ENCODE measurements at regions not wholly inside any gene's neighbourhood (a gene's known extent, or its start where the extent isn't known, plus 50 kb on each side); places are given as distances from the start of the nearest gene placed in this dataset.

GRCh38 chr19:30881281-30881680 lies 468.0 kb downstream of the TSHZ3 start:
- Histone ChIP-seq H3K4me3 (ENCODE audit: low read length) (no peak overlapping the region), H3K36me3 (replicated peaks; ENCODE audit: insufficient read depth, low read length) (no peaks in the 10 kb centered on the region)
- TF ChIP-seq EZH2 (optimal IDR thresholded peaks at IDR 0.05; ENCODE audit: low read depth, low read length) (no peak), EZH2phosphoT487 (IDR thresholded peaks at IDR 0.05; ENCODE audit: low read length) (no peak)
- TF ChIP-seq, protein P1, sequence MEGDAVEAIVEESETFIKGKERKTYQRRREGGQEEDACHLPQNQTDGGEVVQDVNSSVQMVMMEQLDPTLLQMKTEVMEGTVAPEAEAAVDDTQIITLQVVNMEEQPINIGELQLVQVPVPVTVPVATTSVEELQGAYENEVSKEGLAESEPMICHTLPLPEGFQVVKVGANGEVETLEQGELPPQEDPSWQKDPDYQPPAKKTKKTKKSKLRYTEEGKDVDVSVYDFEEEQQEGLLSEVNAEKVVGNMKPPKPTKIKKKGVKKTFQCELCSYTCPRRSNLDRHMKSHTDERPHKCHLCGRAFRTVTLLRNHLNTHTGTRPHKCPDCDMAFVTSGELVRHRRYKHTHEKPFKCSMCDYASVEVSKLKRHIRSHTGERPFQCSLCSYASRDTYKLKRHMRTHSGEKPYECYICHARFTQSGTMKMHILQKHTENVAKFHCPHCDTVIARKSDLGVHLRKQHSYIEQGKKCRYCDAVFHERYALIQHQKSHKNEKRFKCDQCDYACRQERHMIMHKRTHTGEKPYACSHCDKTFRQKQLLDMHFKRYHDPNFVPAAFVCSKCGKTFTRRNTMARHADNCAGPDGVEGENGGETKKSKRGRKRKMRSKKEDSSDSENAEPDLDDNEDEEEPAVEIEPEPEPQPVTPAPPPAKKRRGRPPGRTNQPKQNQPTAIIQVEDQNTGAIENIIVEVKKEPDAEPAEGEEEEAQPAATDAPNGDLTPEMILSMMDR (IDR thresholded peaks at IDR 0.05; ENCODE audit: low read length): no peak

DNA sequence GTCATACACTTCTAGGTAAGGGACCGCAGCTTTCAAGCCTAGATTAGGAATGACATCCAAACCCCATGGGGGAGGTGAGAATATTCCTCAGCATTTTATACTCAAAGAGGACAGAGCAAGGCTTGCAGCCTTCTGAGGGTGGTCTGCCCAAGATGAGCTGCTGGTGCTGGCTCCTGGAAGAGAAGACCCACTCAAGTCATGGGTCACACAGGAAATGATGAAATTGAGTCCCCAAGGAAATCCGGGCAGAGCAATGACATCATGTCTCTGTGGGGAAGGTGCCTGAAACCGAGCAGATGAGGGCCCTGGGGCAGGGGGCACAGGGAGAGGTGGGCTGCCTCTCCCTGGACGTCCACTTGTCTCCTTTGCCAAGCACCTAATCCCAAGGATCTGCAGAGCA lies 468.7 kb downstream of the TSHZ3 start:
- H2AFZ ChIP-seq (ENCODE audit: low read length): no peak overlapping the region
- no peaks in the 10 kb centered on the region; the same call in 1 of the 2 replicates for H3K27me3 ChIP-seq (replicated peaks; ENCODE audit: insufficient read depth, low read length)
- no peak overlapping the region for H3K9ac ChIP-seq (ENCODE audit: low read length)
- H4K20me1 ChIP-seq (ENCODE audit: insufficient read depth, low read length): no peaks in the 10 kb centered on the region
- H3K9me2 ChIP-seq (replicated peaks; ENCODE audit: insufficient read depth, low read length): no peaks in the 10 kb centered on the region
- no peak overlapping the region for H3K27ac ChIP-seq (ENCODE audit: low read length)
- no peaks in the 10 kb centered on the region for H3K36me3 ChIP-seq (replicated peaks; ENCODE audit: insufficient read depth, low read length)
- no peaks in the 10 kb centered on the region for H3K4me1 ChIP-seq (ENCODE audit: low read length)
- H3K4me2 ChIP-seq (ENCODE audit: low read depth, low read length): no peak overlapping the region
- no peaks in the 10 kb centered on the region for H3K79me2 ChIP-seq (ENCODE audit: low read length)
- DNase-seq: no peak
- no peak for TF ChIP-seq EZH2 (optimal IDR thresholded peaks at IDR 0.05; ENCODE audit: low read depth, low read length)
- TF ChIP-seq EZH2phosphoT487 (IDR thresholded peaks at IDR 0.05; ENCODE audit: low read length): no peak
- TF ChIP-seq, protein P1 (IDR thresholded peaks at IDR 0.05; ENCODE audit: low read length): no peak
- no peaks in the 10 kb centered on the region for H3K9me3 ChIP-seq (replicated peaks; ENCODE audit: insufficient read depth, low read length)
- no peak overlapping the region for H3K4me3 ChIP-seq (ENCODE audit: low read length)
- H3F3A ChIP-seq (ENCODE audit: insufficient read depth, low read length): no peaks in the 10 kb centered on the region

More at GRCh38 chr19:30881281-30881680, 468.0 kb downstream of the TSHZ3 start:
- no peaks in the 10 kb centered on the region for H3K9me3 ChIP-seq (replicated peaks; ENCODE audit: insufficient read depth, low read length)
- no peak for DNase-seq
- H4K20me1 ChIP-seq (ENCODE audit: insufficient read depth, low read length): no peaks in the 10 kb centered on the region
- H3F3A ChIP-seq (ENCODE audit: insufficient read depth, low read length): no peaks in the 10 kb centered on the region
- no peak overlapping the region for H3K4me2 ChIP-seq (ENCODE audit: low read depth, low read length)
- H2AFZ ChIP-seq (ENCODE audit: low read length): no peak overlapping the region
- no peaks in the 10 kb centered on the region; the same call in 1 of the 2 replicates for H3K27me3 ChIP-seq (replicated peaks; ENCODE audit: insufficient read depth, low read length)
- no peak overlapping the region for H3K9ac ChIP-seq (ENCODE audit: low read length)
- no peaks in the 10 kb centered on the region for H3K4me1 ChIP-seq (ENCODE audit: low read length)
- H3K79me2 ChIP-seq (ENCODE audit: low read length): no peaks in the 10 kb centered on the region
- no peaks in the 10 kb centered on the region for H3K9me2 ChIP-seq (replicated peaks; ENCODE audit: insufficient read depth, low read length)
- H3K27ac ChIP-seq (ENCODE audit: low read length): no peak overlapping the region

DNA sequence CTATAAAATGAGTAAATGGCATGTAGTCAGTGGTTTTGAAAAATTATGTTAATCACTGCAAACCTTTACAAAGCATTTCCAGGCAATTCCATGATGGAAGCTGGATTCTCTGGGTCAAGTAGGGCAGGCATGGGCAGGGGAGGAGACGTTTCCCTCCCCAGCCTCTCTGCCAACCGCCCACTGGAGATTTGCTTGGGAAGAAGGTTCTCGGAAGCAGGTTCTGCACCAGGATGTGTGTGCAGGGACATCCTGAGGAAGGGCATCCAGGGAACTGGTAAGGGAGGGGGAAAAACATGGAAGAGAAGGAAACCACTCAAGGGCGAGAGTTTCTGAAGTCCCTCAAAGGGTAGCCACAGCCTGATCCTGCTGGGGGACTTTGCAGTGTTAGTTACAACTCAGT lies 469.1 kb downstream of the TSHZ3 start:
- no peak overlapping the region for H2AFZ ChIP-seq (ENCODE audit: low read length)
- H3K9me3 ChIP-seq (replicated peaks; ENCODE audit: insufficient read depth, low read length): no peaks in the 10 kb centered on the region
- H4K20me1 ChIP-seq (ENCODE audit: insufficient read depth, low read length): no peaks in the 10 kb centered on the region
- no peak for DNase-seq
- H3K9me2 ChIP-seq (replicated peaks; ENCODE audit: insufficient read depth, low read length): no peaks in the 10 kb centered on the region
- no peaks in the 10 kb centered on the region for H3K36me3 ChIP-seq (replicated peaks; ENCODE audit: insufficient read depth, low read length)
- no peak overlapping the region for H3K4me2 ChIP-seq (ENCODE audit: low read depth, low read length)
- H3K4me1 ChIP-seq (ENCODE audit: low read length): no peaks in the 10 kb centered on the region
- no peak for TF ChIP-seq EZH2phosphoT487 (IDR thresholded peaks at IDR 0.05; ENCODE audit: low read length)
- no peak for TF ChIP-seq EZH2 (optimal IDR thresholded peaks at IDR 0.05; ENCODE audit: low read depth, low read length)
- TF ChIP-seq, protein P1 (IDR thresholded peaks at IDR 0.05; ENCODE audit: low read length): no peak
- H3K27ac ChIP-seq (ENCODE audit: low read length): no peak overlapping the region
- H3K4me3 ChIP-seq (ENCODE audit: low read length): no peak overlapping the region
- no peaks in the 10 kb centered on the region for H3F3A ChIP-seq (ENCODE audit: insufficient read depth, low read length)
- no peak overlapping the region for H3K9ac ChIP-seq (ENCODE audit: low read length)
- H3K79me2 ChIP-seq (ENCODE audit: low read length): no peaks in the 10 kb centered on the region
- no peaks in the 10 kb centered on the region; the same call in 1 of the 2 replicates for H3K27me3 ChIP-seq (replicated peaks; ENCODE audit: insufficient read depth, low read length)

Data from MM.1S (cell line).